DND-41 (cell line): ENCODE measurements at regions not wholly inside any gene's neighbourhood (a gene's known extent, or its start where the extent isn't known, plus 50 kb on each side); places are given as distances from the start of the nearest gene placed in this dataset.

ENCODE experiments used
- CTCF ChIP-seq: IDR thresholded peaks from 2 replicates; pipeline ENCODE4 v1.5.1; 2012; ENCODE audit warnings: borderline replicate concordance, low read length, moderate library complexity, mild to moderate bottlenecking; ENCODE audit not compliant: poor library complexity, severe bottlenecking; ENCODE audit errors: extremely low read depth
- EZH2 ChIP-seq: IDR thresholded peaks from 3 replicates; pipeline ENCODE4 v1.6.1; 2012; ENCODE audit warnings: borderline replicate concordance, low read depth, mild to moderate bottlenecking, moderate library complexity, low read length, inconsistent platforms; ENCODE audit not compliant: severe bottlenecking

DNA sequence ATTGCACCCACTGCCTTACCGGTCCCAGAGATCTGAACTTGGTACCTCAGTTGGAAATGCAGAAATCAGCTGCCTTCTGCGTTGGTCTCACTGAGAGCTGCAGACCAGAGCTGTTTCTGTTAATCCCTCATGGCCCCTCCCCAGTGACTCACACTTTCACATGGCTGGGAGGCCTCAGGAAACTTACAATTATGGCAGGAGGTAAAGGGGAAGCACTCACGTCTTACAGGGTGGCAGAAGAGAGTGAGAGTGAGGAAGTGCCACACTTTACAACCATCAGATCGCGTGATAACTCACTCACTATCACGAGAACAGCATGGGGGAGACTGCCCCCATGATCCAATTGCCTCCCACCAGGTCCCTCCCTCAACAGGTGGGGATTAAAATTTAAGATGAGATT lies 648.5 kb downstream of the MTRR start:
- TF ChIP-seq CTCF (no peak), EZH2 (no peak)
